ENCODE measurements at regions not wholly inside any gene's neighbourhood (a gene's known extent, or its start where the extent isn't known, plus 50 kb on each side); places are given as distances from the start of the nearest gene placed in this dataset.

DNA sequence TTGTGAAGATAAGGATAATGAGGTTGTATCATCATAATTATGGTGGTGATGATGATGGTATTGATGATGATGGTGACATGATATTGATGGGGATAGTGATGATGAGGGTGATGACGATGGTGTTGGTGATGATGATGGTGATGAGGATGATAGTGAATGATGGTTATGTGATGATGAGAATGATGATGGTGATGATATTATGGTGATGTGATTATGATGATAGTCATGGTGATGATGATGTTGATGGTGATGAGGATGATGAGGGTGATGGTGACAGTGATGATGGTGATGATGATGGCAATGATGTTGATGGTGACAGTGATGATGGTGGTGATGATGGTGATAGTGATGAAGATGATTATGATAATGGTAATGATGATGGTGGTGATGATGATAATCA, 299.9 kb upstream of the ADARB2 start:
- no peak overlapping the region for H3K4me3 Mint-ChIP-seq
- CTCF ChIA-PET: no interaction called here
- DNase-seq: no peak

DNA sequence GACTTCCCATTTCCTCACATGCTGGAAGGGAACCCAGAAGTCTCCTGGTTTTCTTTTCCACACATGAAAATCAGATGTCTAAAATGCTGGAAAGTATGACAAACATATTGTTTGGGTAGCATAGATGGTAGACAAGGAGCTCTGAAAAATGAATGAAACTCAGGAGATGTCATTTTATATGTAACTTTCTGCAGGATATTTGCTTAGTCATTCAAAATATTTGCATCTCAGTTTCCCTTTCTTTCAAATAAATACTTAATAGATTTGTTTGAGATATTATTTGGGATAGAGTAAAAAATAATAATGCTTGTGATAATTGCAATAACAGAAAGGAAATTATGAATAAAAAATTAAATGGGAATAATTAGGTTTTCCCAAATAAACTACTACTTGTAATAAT, 298.9 kb upstream of the ADARB2 start:
- ChIA-PET POLR2A (no interaction called here), CTCF (no interaction called here)
- Histone ChIP-seq H3K9me3 (ENCODE audit: control extremely low read depth in 1 of 3, control insufficient read depth in 2 of 3, insufficient read depth in 1 of 3, low read length in 2 of 3) (no peaks in the 10 kb centered on the region), H2AFZ (ENCODE audit: insufficient read depth, low read depth, low read length, poor library complexity, severe bottlenecking) (no peak overlapping the region), H3K4me1 (ENCODE audit: control insufficient read depth in 2 of 2, insufficient read depth in 2 of 2, low read length in 2 of 2) (no peaks in the 10 kb centered on the region), H3K4me2 (replicated peaks; ENCODE audit: low read depth, low read length, poor library complexity, severe bottlenecking) (no peak overlapping the region), H3K9ac (ENCODE audit: low read length) (no peak overlapping the region), H3K4me3 (ENCODE audit: control extremely low read depth in 1 of 5, extremely low read depth in 1 of 5, insufficient read depth in 1 of 5, low read depth in 2 of 5, low read length in 4 of 5) (no peak overlapping the region), H3K36me3 (replicated peaks in 1 of 2; ENCODE audit: control extremely low read depth in 1 of 2, control insufficient read depth in 1 of 2, extremely low read depth in 1 of 2, insufficient read depth in 2 of 2, low read length in 1 of 2) (no peaks in the 10 kb centered on the region), H3K27me3 (replicated peaks in 1 of 4; ENCODE audit: control extremely low read depth in 1 of 4, control insufficient read depth in 3 of 4, insufficient read depth in 4 of 4, low read length in 3 of 4) (no peaks in the 10 kb centered on the region), H3K27ac (ENCODE audit: low read length in 2 of 2) (no peak overlapping the region), H3K79me2 (ENCODE audit: control insufficient read depth, insufficient read depth, low read length) (no peaks in the 10 kb centered on the region), H4K20me1 (ENCODE audit: control insufficient read depth, insufficient read depth, low read length, poor library complexity, severe bottlenecking) (no peaks in the 10 kb centered on the region)
- H3K9me3 Mint-ChIP-seq (ENCODE audit: insufficient read depth): no peaks in the 10 kb centered on the region
- ATAC-seq (ENCODE audit: low read depth) (no peak), DNase-seq (no peak)
- TF ChIP-seq, protein P1, sequence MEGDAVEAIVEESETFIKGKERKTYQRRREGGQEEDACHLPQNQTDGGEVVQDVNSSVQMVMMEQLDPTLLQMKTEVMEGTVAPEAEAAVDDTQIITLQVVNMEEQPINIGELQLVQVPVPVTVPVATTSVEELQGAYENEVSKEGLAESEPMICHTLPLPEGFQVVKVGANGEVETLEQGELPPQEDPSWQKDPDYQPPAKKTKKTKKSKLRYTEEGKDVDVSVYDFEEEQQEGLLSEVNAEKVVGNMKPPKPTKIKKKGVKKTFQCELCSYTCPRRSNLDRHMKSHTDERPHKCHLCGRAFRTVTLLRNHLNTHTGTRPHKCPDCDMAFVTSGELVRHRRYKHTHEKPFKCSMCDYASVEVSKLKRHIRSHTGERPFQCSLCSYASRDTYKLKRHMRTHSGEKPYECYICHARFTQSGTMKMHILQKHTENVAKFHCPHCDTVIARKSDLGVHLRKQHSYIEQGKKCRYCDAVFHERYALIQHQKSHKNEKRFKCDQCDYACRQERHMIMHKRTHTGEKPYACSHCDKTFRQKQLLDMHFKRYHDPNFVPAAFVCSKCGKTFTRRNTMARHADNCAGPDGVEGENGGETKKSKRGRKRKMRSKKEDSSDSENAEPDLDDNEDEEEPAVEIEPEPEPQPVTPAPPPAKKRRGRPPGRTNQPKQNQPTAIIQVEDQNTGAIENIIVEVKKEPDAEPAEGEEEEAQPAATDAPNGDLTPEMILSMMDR (IDR thresholded peaks at IDR 0.05): no peak
- TF ChIP-seq EZH2 (IDR thresholded peaks at IDR 0.05; ENCODE audit: borderline replicate concordance, insufficient read depth, low read depth, low read length, poor library complexity, severe bottlenecking): no peak
- H3K27me3 Mint-ChIP-seq: peaks cover 4% of the 10 kb centered on the region
- intact Hi-C loops (cut with micrococcal nuclease): no loop called here
- H3K27ac Mint-ChIP-seq: no peak overlapping the region
- H3K4me3 Mint-ChIP-seq: no peak overlapping the region
- no peaks in the 10 kb centered on the region for H3K4me1 Mint-ChIP-seq

More for the DNA sequence above, 299.9 kb upstream of the ADARB2 start:
- H3K4me2 ChIP-seq (replicated peaks; ENCODE audit: low read depth, low read length, poor library complexity, severe bottlenecking): no peak overlapping the region
- H4K20me1 ChIP-seq (ENCODE audit: control insufficient read depth, insufficient read depth, low read length, poor library complexity, severe bottlenecking): no peaks in the 10 kb centered on the region
- no peaks in the 10 kb centered on the region for H3K9me3 ChIP-seq (ENCODE audit: control extremely low read depth in 1 of 3, control insufficient read depth in 2 of 3, insufficient read depth in 1 of 3, low read length in 2 of 3)
- no peak for TF ChIP-seq EZH2 (IDR thresholded peaks at IDR 0.05; ENCODE audit: borderline replicate concordance, insufficient read depth, low read depth, low read length, poor library complexity, severe bottlenecking)
- TF ChIP-seq, protein P1 (IDR thresholded peaks at IDR 0.05): no peak
- H3K4me3 ChIP-seq (ENCODE audit: control extremely low read depth in 1 of 5, extremely low read depth in 1 of 5, insufficient read depth in 1 of 5, low read depth in 2 of 5, low read length in 4 of 5): no peak overlapping the region
- POLR2A ChIA-PET: no interaction called here
- no peaks in the 10 kb centered on the region for H3K36me3 ChIP-seq (replicated peaks in 1 of 2; ENCODE audit: control extremely low read depth in 1 of 2, control insufficient read depth in 1 of 2, extremely low read depth in 1 of 2, insufficient read depth in 2 of 2, low read length in 1 of 2)
- no peaks in the 10 kb centered on the region for H3K4me1 Mint-ChIP-seq
- H3K27ac ChIP-seq (ENCODE audit: low read length in 2 of 2): no peak overlapping the region
- no peak overlapping the region for H3K9ac ChIP-seq (ENCODE audit: low read length)
- no peak overlapping the region for H2AFZ ChIP-seq (ENCODE audit: insufficient read depth, low read depth, low read length, poor library complexity, severe bottlenecking)
- no peaks in the 10 kb centered on the region for H3K9me3 Mint-ChIP-seq (ENCODE audit: insufficient read depth)
- intact Hi-C loops (cut with micrococcal nuclease): no loop called here
- no peak for ATAC-seq (ENCODE audit: low read depth)
- 94% methylated on average over 1 of the region's 1 CpG for WGBS (ENCODE audit: insufficient coverage)
- peaks cover 4% of the 10 kb centered on the region for H3K27me3 Mint-ChIP-seq
- H3K79me2 ChIP-seq (ENCODE audit: control insufficient read depth, insufficient read depth, low read length): no peaks in the 10 kb centered on the region
- no peaks in the 10 kb centered on the region for H3K27me3 ChIP-seq (replicated peaks in 1 of 4; ENCODE audit: control extremely low read depth in 1 of 4, control insufficient read depth in 3 of 4, insufficient read depth in 4 of 4, low read length in 3 of 4)
- H3K4me1 ChIP-seq (ENCODE audit: control insufficient read depth in 2 of 2, insufficient read depth in 2 of 2, low read length in 2 of 2): no peaks in the 10 kb centered on the region
- H3K27ac Mint-ChIP-seq: no peak overlapping the region

Data from B cell (primary cell).